ENCODE measurements at regions not wholly inside any gene's neighbourhood (a gene's known extent, or its start where the extent isn't known, plus 50 kb on each side); places are given as distances from the start of the nearest gene placed in this dataset.

GRCh38 chr13:64553411-64554129 is 2676.6 kb downstream of the PCDH9 start (continued):
- no peak for TF ChIP-seq ATF3 (IDR thresholded peaks at IDR 0.05)

GRCh38 chr13:64551755-64552154 is 2678.4 kb downstream of the PCDH9 start:
- Histone ChIP-seq H3K4me1 (ENCODE audit: control insufficient read depth in 4 of 4, insufficient read depth in 4 of 4, low read length in 3 of 4) (no peaks in the 10 kb centered on the region), H3K27ac (ENCODE audit: low read depth in 1 of 2, low read length in 2 of 2) (no peak overlapping the region), H3K36me3 (ENCODE audit: control insufficient read depth in 4 of 4, insufficient read depth in 3 of 4, low read depth in 1 of 4, low read length in 3 of 4) (no peaks in the 10 kb centered on the region), H3K9ac (ENCODE audit: low read depth in 1 of 2, low read length in 2 of 2) (no peak overlapping the region), H3K9me3 (ENCODE audit: control insufficient read depth in 4 of 4, low read length in 3 of 4) (no peaks in the 10 kb centered on the region), H3K27me3 (ENCODE audit: control insufficient read depth in 4 of 4, insufficient read depth in 4 of 4, low read length in 3 of 4) (no peaks in the 10 kb centered on the region), H3K4me3 (ENCODE audit: low read depth in 1 of 3, low read length in 3 of 3) (no peak overlapping the region)
- TF ChIP-seq SP1 (IDR thresholded peaks at IDR 0.05) (no peak), ATF3 (IDR thresholded peaks at IDR 0.05) (no peak), RXRA (IDR thresholded peaks at IDR 0.05) (no peak), TAF1 (conservative IDR thresholded peaks at IDR 0.05) (no peak), JUND (IDR thresholded peaks at IDR 0.05) (no peak), FOXA1 (IDR thresholded peaks at IDR 0.05) (no peak), HNF4A (conservative IDR thresholded peaks at IDR 0.05) (no peak), MAX (IDR thresholded peaks at IDR 0.05) (no peak), ZBTB33 (IDR thresholded peaks at IDR 0.05) (no peak), FOXA2 (IDR thresholded peaks at IDR 0.05) (no peak), GABPA (IDR thresholded peaks at IDR 0.05 in 1 of 2, conservative IDR thresholded peaks at IDR 0.05 in 1 of 2) (no peak), EGR1 (IDR thresholded peaks at IDR 0.05; ENCODE audit: low read depth in 2 of 2) (no peak), RAD21 (IDR thresholded peaks at IDR 0.05) (no peak), CTCF (IDR thresholded peaks at IDR 0.05; ENCODE audit: low read depth, low read length, missing input control) (no peak), NR2F2 (IDR thresholded peaks at IDR 0.05) (no peak), HNF4G (IDR thresholded peaks at IDR 0.05) (no peak), YY1 (IDR thresholded peaks at IDR 0.05) (no peak), REST (IDR thresholded peaks at IDR 0.05) (no peak)
- WGBS: 62% methylated on average over 1 of the region's 1 CpG
- no peak for DNase-seq (ENCODE audit: low spot score)

All from liver (tissue), 8 donors.